ENCODE measurements at regions not wholly inside any gene's neighbourhood (a gene's known extent, or its start where the extent isn't known, plus 50 kb on each side); places are given as distances from the start of the nearest gene placed in this dataset.

DNA sequence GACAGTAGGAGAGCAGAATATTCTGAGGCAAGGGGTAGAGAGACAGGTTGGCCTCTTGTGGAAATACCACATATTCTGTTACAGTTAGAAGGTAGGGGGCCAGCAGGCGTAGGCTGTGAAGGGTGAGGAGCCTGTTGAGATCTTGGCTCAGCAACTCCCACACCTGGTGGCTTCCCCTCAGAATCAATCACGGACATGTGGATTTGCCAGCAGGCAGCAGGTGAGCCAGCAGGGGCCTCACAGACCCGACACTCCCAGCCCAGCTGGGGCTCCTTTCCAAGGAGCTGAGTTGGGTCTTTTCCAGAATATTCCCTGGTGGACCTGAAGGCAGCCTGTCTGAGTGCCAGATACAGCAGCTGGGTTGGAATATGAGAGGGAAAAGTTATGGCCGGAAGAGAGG is 150.0 kb upstream of the CRY1 start:
- DNase-seq (ENCODE audit: low read depth), result no peak
- TF ChIP-seq, protein P1, sequence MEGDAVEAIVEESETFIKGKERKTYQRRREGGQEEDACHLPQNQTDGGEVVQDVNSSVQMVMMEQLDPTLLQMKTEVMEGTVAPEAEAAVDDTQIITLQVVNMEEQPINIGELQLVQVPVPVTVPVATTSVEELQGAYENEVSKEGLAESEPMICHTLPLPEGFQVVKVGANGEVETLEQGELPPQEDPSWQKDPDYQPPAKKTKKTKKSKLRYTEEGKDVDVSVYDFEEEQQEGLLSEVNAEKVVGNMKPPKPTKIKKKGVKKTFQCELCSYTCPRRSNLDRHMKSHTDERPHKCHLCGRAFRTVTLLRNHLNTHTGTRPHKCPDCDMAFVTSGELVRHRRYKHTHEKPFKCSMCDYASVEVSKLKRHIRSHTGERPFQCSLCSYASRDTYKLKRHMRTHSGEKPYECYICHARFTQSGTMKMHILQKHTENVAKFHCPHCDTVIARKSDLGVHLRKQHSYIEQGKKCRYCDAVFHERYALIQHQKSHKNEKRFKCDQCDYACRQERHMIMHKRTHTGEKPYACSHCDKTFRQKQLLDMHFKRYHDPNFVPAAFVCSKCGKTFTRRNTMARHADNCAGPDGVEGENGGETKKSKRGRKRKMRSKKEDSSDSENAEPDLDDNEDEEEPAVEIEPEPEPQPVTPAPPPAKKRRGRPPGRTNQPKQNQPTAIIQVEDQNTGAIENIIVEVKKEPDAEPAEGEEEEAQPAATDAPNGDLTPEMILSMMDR (IDR thresholded peaks at IDR 0.05; ENCODE audit: insufficient read depth, low read depth, low read length), result no peak
- no peak overlapping the region for H3K4me3 ChIP-seq (ENCODE audit: low read depth, low read length)

DNA sequence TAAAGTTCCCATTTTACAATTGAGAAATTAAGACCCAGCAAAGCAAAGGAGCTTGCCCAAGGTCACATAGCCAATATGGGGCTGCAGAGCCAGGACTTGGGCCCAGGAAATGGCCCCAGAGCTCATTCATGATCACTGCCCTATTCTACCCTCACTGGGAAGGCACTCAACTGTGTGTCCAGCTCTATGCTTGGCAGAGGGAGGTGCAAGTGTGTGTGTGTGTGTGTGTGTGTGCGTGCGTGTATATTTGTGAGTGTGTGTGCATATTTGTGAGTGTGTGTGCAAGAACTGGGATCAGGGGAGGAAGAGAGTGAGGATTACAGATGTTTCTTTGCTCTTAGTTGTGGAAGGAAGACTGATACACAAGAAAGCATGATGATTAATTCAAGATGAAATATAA is 151.2 kb upstream of the CRY1 start:
- TF ChIP-seq, protein P1 (IDR thresholded peaks at IDR 0.05; ENCODE audit: insufficient read depth, low read depth, low read length), result no peak
- H3K4me3 ChIP-seq (ENCODE audit: low read depth, low read length), result no peak overlapping the region
- no peak for DNase-seq (ENCODE audit: low read depth)

DNA sequence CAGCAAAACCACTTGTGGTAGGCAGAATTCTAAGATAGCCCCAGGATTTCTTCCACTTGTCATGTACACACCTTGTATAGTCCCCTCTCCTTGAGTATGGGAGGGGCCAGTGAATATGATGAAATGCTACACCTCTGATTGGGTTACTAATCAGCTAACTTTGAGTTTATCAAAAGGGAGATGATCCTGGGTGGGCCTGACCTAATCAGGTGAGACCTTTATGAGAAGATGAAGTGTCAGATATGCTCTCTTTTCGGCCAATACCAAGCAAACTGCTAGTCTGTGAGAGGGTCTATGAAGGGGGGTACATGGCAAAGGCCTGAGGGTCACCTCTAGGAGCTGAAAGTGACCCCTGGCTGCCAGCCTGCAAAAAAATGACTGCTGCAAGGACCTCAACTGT is 154.3 kb upstream of the CRY1 start:
- DNase-seq (ENCODE audit: low read depth), result no peak
- no peak overlapping the region for H3K4me3 ChIP-seq (ENCODE audit: low read depth, low read length)
- TF ChIP-seq, protein P1 (IDR thresholded peaks at IDR 0.05; ENCODE audit: insufficient read depth, low read depth, low read length), result no peak

DNA sequence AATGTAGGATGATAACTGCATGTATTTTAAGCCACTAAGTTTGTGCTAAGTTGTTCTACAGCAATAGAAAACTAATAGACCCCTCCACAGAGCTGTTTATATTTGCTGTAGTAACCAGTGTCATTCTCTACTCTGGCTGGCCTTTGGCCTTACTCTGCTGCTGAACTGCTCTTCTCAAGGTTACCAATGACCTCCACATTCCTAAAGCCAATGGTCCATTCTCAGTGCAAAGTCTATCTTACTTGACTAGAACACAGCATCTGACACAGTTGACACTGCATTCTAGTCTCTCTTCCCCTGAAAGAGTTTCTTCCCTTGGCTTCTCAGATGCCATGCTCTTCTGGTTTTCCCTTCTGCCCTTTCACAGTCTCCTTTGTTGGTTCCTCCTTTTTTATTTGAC is 154.8 kb upstream of the CRY1 start:
- DNase-seq (ENCODE audit: low read depth), result no peak
- H3K4me3 ChIP-seq (ENCODE audit: low read depth, low read length), result no peak overlapping the region
- TF ChIP-seq, protein P1 (IDR thresholded peaks at IDR 0.05; ENCODE audit: insufficient read depth, low read depth, low read length), result no peak

DNA sequence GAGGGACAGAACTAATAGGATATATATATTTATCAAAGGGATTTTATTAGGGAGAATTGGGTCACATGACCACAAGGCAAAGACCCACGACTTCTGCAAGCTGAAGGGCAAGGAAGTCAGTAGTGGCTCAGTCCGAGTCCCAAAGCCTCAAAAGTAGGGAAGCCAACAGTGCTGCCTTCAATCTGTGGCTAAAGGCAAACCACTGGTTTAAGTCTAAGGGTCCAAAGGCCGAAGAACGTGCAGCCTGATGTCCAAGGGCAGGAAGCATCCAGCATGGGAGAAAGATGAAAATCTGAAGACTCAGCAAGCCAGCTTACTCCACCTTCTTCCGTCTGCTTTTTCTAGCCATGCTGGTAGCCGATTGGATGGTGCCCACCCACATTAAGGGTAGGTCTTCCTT is 157.9 kb upstream of the CRY1 start:
- TF ChIP-seq, protein P1 (IDR thresholded peaks at IDR 0.05; ENCODE audit: insufficient read depth, low read depth, low read length), result no peak
- no peak for DNase-seq (ENCODE audit: low read depth)
- H3K4me3 ChIP-seq (ENCODE audit: low read depth, low read length), result no peak overlapping the region

DNA sequence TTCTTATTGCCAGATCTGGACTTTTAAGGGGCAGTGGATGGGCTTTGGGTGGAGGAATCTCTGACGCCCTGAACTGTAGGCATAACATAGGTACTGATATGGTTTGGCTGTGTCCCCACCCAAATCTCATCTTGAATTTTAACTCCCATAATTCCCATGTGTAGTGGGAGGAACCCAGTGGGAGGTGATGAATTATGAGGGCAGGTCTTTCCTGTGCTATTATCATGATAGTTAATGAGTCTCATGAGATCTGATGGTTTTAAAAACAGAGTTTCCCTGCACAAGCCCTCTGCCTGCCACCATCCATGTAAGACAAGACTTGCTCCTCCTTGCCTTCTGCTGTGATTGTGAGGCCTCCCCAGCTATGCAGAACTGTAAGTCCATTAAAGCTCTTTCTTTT is 160.0 kb upstream of the CRY1 start:
- TF ChIP-seq, protein P1 (IDR thresholded peaks at IDR 0.05; ENCODE audit: insufficient read depth, low read depth, low read length), result no peak
- no peak for DNase-seq (ENCODE audit: low read depth)
- no peak overlapping the region for H3K4me3 ChIP-seq (ENCODE audit: low read depth, low read length)

DNA sequence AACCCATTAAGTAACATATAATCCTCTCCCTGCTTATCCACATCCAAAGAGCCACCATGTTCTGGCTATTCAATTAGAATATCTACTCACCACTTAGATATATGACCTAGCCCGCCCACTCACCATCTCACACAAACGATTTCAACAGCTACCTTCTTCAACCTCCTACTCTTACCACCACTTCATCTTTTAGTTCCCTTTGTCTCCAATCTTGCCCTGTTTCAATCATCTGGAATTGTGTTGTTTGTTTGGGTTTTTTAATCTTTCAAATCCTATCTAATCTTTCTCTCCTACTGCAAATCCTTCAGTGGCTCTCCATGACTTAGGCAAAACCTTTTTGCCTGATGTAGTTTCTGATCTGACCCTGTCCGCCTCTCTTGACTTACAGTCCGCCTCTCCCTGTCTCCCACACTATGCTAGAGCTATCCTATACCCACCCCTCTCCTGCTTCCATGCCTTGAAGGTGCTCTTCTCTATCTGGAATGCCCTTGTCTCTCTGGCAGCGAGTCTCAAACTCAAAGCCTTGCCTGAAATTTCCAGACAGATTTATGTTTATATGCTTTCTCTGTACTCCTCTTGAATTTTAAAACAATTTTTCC is 161.0 kb upstream of the CRY1 start:
- H3K4me3 ChIP-seq (ENCODE audit: low read depth, low read length), result no peak overlapping the region
- DNase-seq (ENCODE audit: low read depth), result no peak
- TF ChIP-seq, protein P1 (IDR thresholded peaks at IDR 0.05; ENCODE audit: insufficient read depth, low read depth, low read length), result no peak

All from fibroblast of villous mesenchyme (primary cell).